Fibroblast of lung (primary cell): ENCODE measurements at regions not wholly inside any gene's neighbourhood (a gene's known extent, or its start where the extent isn't known, plus 50 kb on each side); places are given as distances from the start of the nearest gene placed in this dataset.
"Not testable (repeated sequence)": the region's sequence is repeated elsewhere in the genome, so short reads cannot be mapped to it uniquely, and the experiment has no call there.

Experiments used
- DNase-seq, 2 donors: peaks; one replicate each; pipeline versions ENCODE4 v3.0.0 to v3.0.0-alpha.2; 2010; ENCODE audit warnings: low read depth in 2 of 2
- H2AFZ ChIP-seq: 2 replicates; pipeline ENCODE4 v1.5.1; 2012; ENCODE audit warnings: low read length, control low read depth, inconsistent platforms
- H3K27ac ChIP-seq: 2 replicates; pipeline ENCODE4 v1.5.1; 2011; ENCODE audit warnings: low read length, control low read depth; ENCODE audit not compliant: insufficient read depth
- H3K27me3 ChIP-seq: 2 replicates; pipeline ENCODE4 v1.5.1; 2011; ENCODE audit warnings: mild to moderate bottlenecking, low read length; ENCODE audit not compliant: control insufficient read depth, insufficient read depth
- H3K36me3 ChIP-seq: 2 replicates; pipeline ENCODE4 v1.5.1; 2011; ENCODE audit warnings: low read length; ENCODE audit not compliant: control insufficient read depth, insufficient read depth
- H3K4me1 ChIP-seq: 2 replicates; pipeline ENCODE4 v1.5.1; 2011; ENCODE audit warnings: low read length; ENCODE audit not compliant: control insufficient read depth, insufficient read depth; ENCODE audit errors: extremely low read depth
- H3K4me2 ChIP-seq: 2 replicates; pipeline ENCODE4 v1.5.1; 2011; ENCODE audit warnings: low read length, control low read depth; ENCODE audit not compliant: insufficient read depth; ENCODE audit errors: extremely low read depth
- H3K4me3 ChIP-seq, 4 experiments: fragments of 200-600 bp in 1 of 4; sonication (generic) in 1 of 4; replicated peaks in 1 of 4; 2 replicates each; pipeline ENCODE4 v1.5.1; 2011 to 2016; ENCODE audit warnings: low read length in 4 of 4, low read depth in 3 of 4, mild to moderate bottlenecking in 3 of 4, control low read depth in 2 of 4, inconsistent platforms in 1 of 4, mixed read lengths in 1 of 4; ENCODE audit not compliant: insufficient read depth in 1 of 4; ENCODE audit errors: control extremely low read depth in 1 of 4
- H3K79me2 ChIP-seq: 2 replicates; pipeline ENCODE4 v1.5.1; 2012; ENCODE audit warnings: mild to moderate bottlenecking, low read length, inconsistent platforms; ENCODE audit not compliant: control insufficient read depth, insufficient read depth
- H3K9ac ChIP-seq: 2 replicates; pipeline ENCODE4 v1.5.1; 2011; ENCODE audit warnings: mild to moderate bottlenecking, low read length, control low read depth; ENCODE audit not compliant: insufficient read depth
- H3K9me3 ChIP-seq: 2 replicates; pipeline ENCODE4 v1.5.1; 2012; ENCODE audit warnings: low read depth, low read length; ENCODE audit not compliant: control insufficient read depth, insufficient read depth
- H4K20me1 ChIP-seq: 2 replicates; pipeline ENCODE4 v1.5.1; 2011; ENCODE audit warnings: low read length; ENCODE audit not compliant: control insufficient read depth, insufficient read depth; ENCODE audit errors: extremely low read depth
- CTCF ChIP-seq, 2 donors: IDR thresholded peaks in 1 of 2; conservative IDR thresholded peaks in 1 of 2; 1 replicate in 1 of 2; 2 replicates in 1 of 2; pipeline ENCODE4 v1.5.1; 2011 to 2012; ENCODE audit warnings: low read length in 2 of 2, control low read depth in 1 of 2, inconsistent platforms in 1 of 2, low read depth in 1 of 2, mild to moderate bottlenecking in 1 of 2
- EZH2 ChIP-seq: IDR thresholded peaks from 2 replicates; pipeline ENCODE4 v1.5.1; 2012; ENCODE audit warnings: low read length, control low read depth, mild to moderate bottlenecking; ENCODE audit errors: missing control alignments

GRCh38 chr7:39829028-39829427, 121.0 kb upstream of the CDK13 start:
- Histone ChIP-seq H3K9ac (no peak overlapping the region), H3K27ac (no peak overlapping the region), H3K36me3 (no peaks in the 10 kb centered on the region), H3K27me3 (no peaks in the 10 kb centered on the region), H2AFZ (no peak overlapping the region), H3K79me2 (no peaks in the 10 kb centered on the region), H3K4me3 (no peak overlapping the region), H3K4me1 (no peaks in the 10 kb centered on the region), H4K20me1 (no peaks in the 10 kb centered on the region), H3K9me3 (no peaks in the 10 kb centered on the region), H3K4me2 (no peak overlapping the region)
- TF ChIP-seq CTCF (conservative IDR thresholded peaks at IDR 0.05 in 1 of 2, IDR thresholded peaks at IDR 0.05 in 1 of 2; ENCODE audit: low read depth in 1 of 2, low read length in 2 of 2): no peak
- TF ChIP-seq EZH2: no peak
- DNase-seq: no peak

GRCh38 chr7:39832519-39833085, 117.5 kb upstream of the CDK13 start:
- Histone ChIP-seq H3K4me1 (no peaks in the 10 kb centered on the region), H4K20me1 (no peaks in the 10 kb centered on the region), H3K9ac (no peak overlapping the region), H3K27ac (no peak overlapping the region), H3K36me3 (no peaks in the 10 kb centered on the region), H3K79me2 (no peaks in the 10 kb centered on the region), H2AFZ (no peak overlapping the region), H3K4me3 (peak overlapping the region in 1 of 4 experiments; percentile 27), H3K27me3 (peaks cover 2% of the 10 kb centered on the region), H3K9me3 (no peaks in the 10 kb centered on the region), H3K4me2 (peak overlapping the region; percentile 8)
- no peak for DNase-seq
- no peak for TF ChIP-seq EZH2
- TF ChIP-seq CTCF (conservative IDR thresholded peaks at IDR 0.05 in 1 of 2, IDR thresholded peaks at IDR 0.05 in 1 of 2; ENCODE audit: low read depth in 1 of 2, low read length in 2 of 2): no peak

GRCh38 chr7:39833180-39833799, 116.8 kb upstream of the CDK13 start:
- not testable (repeated sequence) for H3K27ac ChIP-seq, H3K4me1 ChIP-seq, H3K9ac ChIP-seq, H3K9me3 ChIP-seq, H3K27me3 ChIP-seq, H3K36me3 ChIP-seq, H4K20me1 ChIP-seq, H3K79me2 ChIP-seq
- Histone ChIP-seq H3K4me3 (peak overlapping the region; percentile 26 to 57 (median 42)), H3K4me2 (peak overlapping the region; percentile 71), H2AFZ (peak overlapping the region; percentile 39)
- DNase-seq: peak; percentile 38 to 45

GRCh38 chr7:39833865-39834634, 116.0 kb upstream of the CDK13 start:
- H3K9ac ChIP-seq, H3K9me3 ChIP-seq, H4K20me1 ChIP-seq, H3K79me2 ChIP-seq, DNase-seq, H3K4me1 ChIP-seq, H3K4me2 ChIP-seq, H3K27ac ChIP-seq, H3K36me3 ChIP-seq, H3K27me3 ChIP-seq, H2AFZ ChIP-seq: not testable (repeated sequence)
- peak overlapping the region in 2 of 4 experiments; percentile 47 to 57 for H3K4me3 ChIP-seq
